ENCODE measurements at regions not wholly inside any gene's neighbourhood (a gene's known extent, or its start where the extent isn't known, plus 50 kb on each side); places are given as distances from the start of the nearest gene placed in this dataset.

DNA sequence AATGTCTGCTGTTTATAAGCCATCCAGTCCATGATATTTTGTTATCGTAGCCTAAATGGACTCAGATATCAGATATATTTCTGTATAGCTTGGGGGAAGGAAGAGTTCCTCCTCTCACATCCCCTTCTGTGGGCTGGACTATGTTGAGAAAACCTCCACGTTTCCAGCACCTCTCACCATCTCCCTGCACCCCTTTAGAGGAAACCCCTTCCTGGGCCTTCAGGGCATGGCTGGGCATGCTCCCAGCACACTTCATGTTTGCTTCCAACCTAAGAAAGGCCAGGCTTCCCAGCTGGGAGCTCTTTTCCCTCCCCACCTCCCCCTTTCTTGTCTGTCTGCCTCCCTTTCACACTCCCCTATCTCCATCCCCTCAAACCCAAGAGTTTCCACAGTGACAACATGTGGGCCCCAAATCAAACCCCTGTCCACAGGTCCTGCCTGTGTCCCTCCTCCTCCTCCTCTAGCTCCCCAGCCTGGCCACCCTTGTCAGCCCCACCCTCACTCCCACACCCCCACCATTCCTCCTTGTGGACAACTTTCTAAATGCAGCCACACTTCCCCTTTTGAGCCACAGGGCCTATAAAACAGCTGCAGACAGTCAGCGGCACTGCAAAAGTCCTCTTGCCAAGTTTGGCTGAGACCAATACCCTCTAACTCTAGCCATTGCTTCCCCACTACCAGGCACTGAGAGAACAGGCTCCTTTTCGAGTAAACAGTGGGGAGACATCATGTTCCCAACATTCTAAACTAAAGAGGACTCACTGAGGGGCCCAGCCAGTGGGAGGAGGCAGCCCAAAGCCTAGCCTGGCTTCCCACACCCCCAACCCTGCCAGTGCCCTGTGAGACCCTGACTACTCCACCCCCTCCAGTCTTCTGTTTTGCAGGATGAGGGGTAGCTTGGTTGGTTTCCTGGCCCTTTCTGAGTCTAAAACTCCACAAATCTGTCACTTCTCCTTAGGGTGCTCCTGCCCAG, 120.5 kb downstream of the ZFP36L2 start:
- peak overlapping the region; percentile 65 for H3K27ac ChIP-seq
- no peak for TF ChIP-seq CTCF (conservative IDR thresholded peaks at IDR 0.05; ENCODE audit: low read depth)
- ChIA-PET CTCF (interaction anchor here (0.5 to 1.4 kb wide), 5 partner anchors 12 to 282 kb away, joined by 3 to 4 read pairs (median 3); no protein-coding TSS in a partner anchor), POLR2A (ENCODE audit: low non-redundant PET) (interaction anchor here (0.5 kb wide), 1 partner anchor 24 kb away, joined by 4 read pairs; no protein-coding TSS in a partner anchor)
- no peak for DNase-seq (ENCODE audit: low spot score)

DNA sequence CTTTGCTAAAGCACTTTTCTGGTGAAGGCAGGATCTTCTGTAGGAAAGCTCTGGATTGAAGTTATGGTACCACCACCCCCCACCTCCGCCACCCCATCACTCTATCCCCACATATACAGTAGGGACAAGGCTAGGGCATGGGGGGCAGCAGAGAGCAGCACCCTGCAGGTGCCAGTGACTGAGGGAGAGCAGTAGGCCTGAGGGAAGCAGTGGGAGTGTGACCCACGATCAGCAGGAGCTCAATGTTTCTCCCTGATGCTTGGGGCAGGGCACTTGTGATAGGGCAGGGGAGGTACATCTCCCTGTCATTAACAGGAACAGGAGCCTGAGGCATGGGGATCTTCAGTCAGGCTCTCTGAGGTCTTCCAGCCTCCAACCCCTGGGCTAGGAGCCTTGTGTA, 121.6 kb downstream of the ZFP36L2 start:
- ChIA-PET CTCF (interaction anchor here (0.7 to 1.5 kb wide), 2 partner anchors 130 to 379 kb away, joined by 5 read pairs; no protein-coding TSS in a partner anchor), POLR2A (ENCODE audit: low non-redundant PET) (no interaction called here)
- no peak for DNase-seq (ENCODE audit: low spot score)
- H3K27ac ChIP-seq, result peak overlapping the region; percentile 65
- TF ChIP-seq CTCF (conservative IDR thresholded peaks at IDR 0.05; ENCODE audit: low read depth), result no peak

DNA sequence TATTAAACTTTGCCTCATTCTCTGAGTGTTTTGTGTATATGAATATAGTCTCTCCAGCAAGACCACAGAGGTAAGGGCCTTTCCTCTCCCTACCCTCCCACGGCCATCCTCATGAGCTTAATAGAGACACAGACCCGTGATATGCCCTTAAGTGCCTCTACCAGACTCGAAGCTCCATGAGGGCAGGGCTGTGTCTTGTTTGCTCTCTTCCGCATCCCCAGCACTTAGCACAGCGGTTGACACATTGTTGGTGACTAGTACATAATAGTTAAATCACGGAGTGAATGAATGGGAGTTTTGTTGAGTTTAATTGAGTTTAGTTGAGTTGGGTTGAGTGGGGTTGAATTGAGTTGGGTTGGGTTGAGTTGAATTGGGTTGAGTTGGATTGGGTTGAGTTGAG, 122.3 kb downstream of the ZFP36L2 start:
- peak overlapping the region; percentile 28; the same call in 1 of the 2 replicates for H3K27ac ChIP-seq
- ChIA-PET POLR2A (ENCODE audit: low non-redundant PET) (no interaction called here), CTCF (interaction anchor here (0.7 to 1.5 kb wide), 2 partner anchors 129 to 380 kb away, joined by 5 read pairs; no protein-coding TSS in a partner anchor)
- no peak for DNase-seq (ENCODE audit: low spot score)
- TF ChIP-seq CTCF (conservative IDR thresholded peaks at IDR 0.05; ENCODE audit: low read depth), result no peak

GRCh38 chr2:43103093-43103404, 123.4 kb downstream of the ZFP36L2 start:
- no peak for DNase-seq (ENCODE audit: low spot score)
- CTCF ChIA-PET, result interaction anchor here (0.6 to 1.5 kb wide), 2 partner anchors 47 to 128 kb away, joined by 5 read pairs; no protein-coding TSS in a partner anchor
- POLR2A ChIA-PET (ENCODE audit: low non-redundant PET), result no interaction called here
- no peak overlapping the region; the same call in 1 of the 2 replicates for H3K27ac ChIP-seq
- TF ChIP-seq CTCF (conservative IDR thresholded peaks at IDR 0.05; ENCODE audit: low read depth), result no peak

DNA sequence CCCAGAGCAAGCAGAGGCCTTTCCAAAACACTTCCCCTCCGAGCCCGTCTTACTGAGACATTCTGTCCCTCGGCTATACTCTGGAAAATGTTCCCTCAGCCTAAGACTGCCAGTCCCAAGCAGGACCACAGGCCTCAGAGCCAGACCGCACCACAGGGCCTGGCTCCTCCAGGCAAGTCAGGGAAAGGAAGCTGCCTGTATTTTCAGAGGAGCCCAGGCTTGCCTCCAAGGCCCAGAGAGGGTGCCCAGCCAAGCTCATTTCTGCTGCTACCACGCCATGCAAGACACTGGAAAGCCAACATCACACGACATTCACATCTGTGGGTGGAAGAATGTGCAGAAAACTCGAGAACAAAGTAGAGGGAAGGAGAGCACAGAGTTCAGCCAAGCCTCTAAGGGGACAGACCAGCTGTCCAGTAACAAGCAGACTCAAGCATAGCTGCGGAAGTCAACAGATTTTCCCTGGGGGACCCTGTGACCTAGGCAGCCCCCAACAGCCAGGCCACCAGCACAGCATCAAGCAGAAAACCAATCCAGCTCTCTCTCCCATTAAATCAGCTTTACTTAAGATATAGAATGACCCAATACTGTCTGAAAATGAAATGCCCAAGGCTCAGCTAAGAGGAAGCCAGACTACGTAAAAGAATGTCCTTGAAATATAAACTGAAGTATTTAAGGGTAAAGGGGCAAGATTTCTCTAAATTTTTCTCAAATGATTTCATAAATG, 123.9 kb downstream of the ZFP36L2 start:
- ChIA-PET POLR2A (ENCODE audit: low non-redundant PET) (no interaction called here), CTCF (interaction anchor here (0.5 kb wide), 1 partner anchor 464 kb away, joined by 3 read pairs; no protein-coding TSS in a partner anchor)
- no peak for TF ChIP-seq CTCF (conservative IDR thresholded peaks at IDR 0.05; ENCODE audit: low read depth)
- peak overlapping the region; percentile 77 for H3K27ac ChIP-seq
- no peak for DNase-seq (ENCODE audit: low spot score)

DNA sequence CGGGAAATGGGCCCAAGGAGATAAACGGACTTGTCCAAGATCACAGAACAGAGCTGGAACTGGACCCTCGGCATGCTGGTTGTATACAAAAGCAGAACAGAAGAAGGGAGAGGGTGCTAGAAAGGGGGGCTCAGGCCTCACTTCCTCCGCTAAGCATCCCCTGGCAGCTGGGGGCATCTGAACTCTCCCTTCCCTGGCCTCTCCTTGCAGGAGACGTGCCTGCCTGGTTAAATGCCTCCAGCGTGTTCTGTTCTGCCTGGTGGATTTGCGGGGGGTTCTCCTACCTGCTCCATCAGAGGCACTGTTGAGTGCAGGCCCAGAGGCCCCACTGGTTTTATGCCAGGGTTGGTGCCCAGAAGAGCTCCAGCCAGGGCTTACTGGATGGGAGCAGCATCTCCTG, 124.7 kb downstream of the ZFP36L2 start:
- ChIA-PET CTCF (interaction anchor here (0.5 kb wide), 1 partner anchor 465 kb away, joined by 3 read pairs; no protein-coding TSS in a partner anchor), POLR2A (ENCODE audit: low non-redundant PET) (no interaction called here)
- peak overlapping the region; percentile 77 for H3K27ac ChIP-seq
- TF ChIP-seq CTCF (conservative IDR thresholded peaks at IDR 0.05; ENCODE audit: low read depth), result no peak
- no peak for DNase-seq (ENCODE audit: low spot score)

All from RWPE1 (cell line).